Mucosa of descending colon (tissue), 3 donors: ENCODE measurements at regions not wholly inside any gene's neighbourhood (a gene's known extent, or its start where the extent isn't known, plus 50 kb on each side); places are given as distances from the start of the nearest gene placed in this dataset.

Experiments used
- ATAC-seq: fragments of 200-7000 bp; cut with Tn5 transposase; one replicate; pipeline ENCODE4 v1.9.1; 2020; ENCODE audit warnings: mild to moderate bottlenecking, moderate library complexity
- DNase-seq, 3 donors: peaks; one replicate each; pipeline ENCODE4 v3.0.0-alpha.2; 2020
- H3K36me3 ChIP-seq: fragments of 200-600 bp; one replicate; pipeline ENCODE4 v1.8.0; 2021; ENCODE audit warnings: low read depth, mild to moderate bottlenecking
- H3K4me1 ChIP-seq: fragments of 200-600 bp; one replicate; pipeline ENCODE4 v1.8.0; 2021; ENCODE audit warnings: low read depth, mild to moderate bottlenecking
- H3K4me3 ChIP-seq: fragments of 200-600 bp; one replicate; pipeline ENCODE4 v1.8.0; 2021; ENCODE audit warnings: mild to moderate bottlenecking
- H3K9me3 ChIP-seq: fragments of 200-600 bp; one replicate; pipeline ENCODE4 v1.8.0; 2021; ENCODE audit warnings: mild to moderate bottlenecking
- intact Hi-C, 2 donors: fragments of 100-400 bp; cut with DNase I in 1 of 2; cut with micrococcal nuclease in 1 of 2; formaldehyde crosslinking; loops; one replicate each; pipeline versions ENCODE4 v1.11.0 to v1.11.1; 2022; cut with DNase I, micrococcal nuclease
- TF ChIP-seq, protein P1 (sequence below): fragments of 200-600 bp; IDR thresholded peaks from one replicate; pipeline ENCODE4 v1.8.0; 2022; ENCODE audit warnings: antibody characterized with exemption, mild to moderate bottlenecking
- donor health status: DM: no; HTN: no; CAD: no; lungs with moderate emphysema.
- donor health status: DM: no; HTN: no; CAD: no.
- donor health status: DM: no; HTN: yes; CAD: no.

DNA sequence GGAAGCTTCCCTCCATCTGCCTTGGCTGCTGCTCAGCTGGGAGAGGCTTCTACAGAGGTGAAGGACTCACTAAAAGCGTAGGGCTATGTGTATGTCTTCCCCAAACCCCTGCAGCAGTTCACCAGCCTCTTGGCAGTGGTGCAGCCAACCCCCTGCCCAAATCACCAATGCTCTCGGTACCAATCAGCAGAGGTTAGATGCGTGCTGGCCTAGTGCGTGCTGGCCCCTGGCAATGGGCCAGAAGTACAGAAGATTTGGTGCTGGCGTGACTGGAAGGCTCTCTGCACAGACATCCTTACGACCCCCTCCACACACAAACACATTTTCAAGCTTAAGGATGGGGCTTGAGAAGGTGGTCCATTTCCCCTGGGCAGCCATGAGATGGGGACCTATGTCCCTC, 79.0 kb downstream of the MRPL14 start:
- TF ChIP-seq, protein P1, sequence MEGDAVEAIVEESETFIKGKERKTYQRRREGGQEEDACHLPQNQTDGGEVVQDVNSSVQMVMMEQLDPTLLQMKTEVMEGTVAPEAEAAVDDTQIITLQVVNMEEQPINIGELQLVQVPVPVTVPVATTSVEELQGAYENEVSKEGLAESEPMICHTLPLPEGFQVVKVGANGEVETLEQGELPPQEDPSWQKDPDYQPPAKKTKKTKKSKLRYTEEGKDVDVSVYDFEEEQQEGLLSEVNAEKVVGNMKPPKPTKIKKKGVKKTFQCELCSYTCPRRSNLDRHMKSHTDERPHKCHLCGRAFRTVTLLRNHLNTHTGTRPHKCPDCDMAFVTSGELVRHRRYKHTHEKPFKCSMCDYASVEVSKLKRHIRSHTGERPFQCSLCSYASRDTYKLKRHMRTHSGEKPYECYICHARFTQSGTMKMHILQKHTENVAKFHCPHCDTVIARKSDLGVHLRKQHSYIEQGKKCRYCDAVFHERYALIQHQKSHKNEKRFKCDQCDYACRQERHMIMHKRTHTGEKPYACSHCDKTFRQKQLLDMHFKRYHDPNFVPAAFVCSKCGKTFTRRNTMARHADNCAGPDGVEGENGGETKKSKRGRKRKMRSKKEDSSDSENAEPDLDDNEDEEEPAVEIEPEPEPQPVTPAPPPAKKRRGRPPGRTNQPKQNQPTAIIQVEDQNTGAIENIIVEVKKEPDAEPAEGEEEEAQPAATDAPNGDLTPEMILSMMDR, result no peak
- ATAC-seq (no peak), DNase-seq (no peak)
- intact Hi-C loops, result no loop called here
- Histone ChIP-seq H3K4me3 (no peak overlapping the region), H3K9me3 (no peaks in the 10 kb centered on the region), H3K36me3 (no peaks in the 10 kb centered on the region), H3K4me1 (no peaks in the 10 kb centered on the region)

- Histone ChIP-seq H3K36me3 (no peaks in the 10 kb centered on the region), H3K4me3 (no peak overlapping the region), H3K9me3 (no peaks in the 10 kb centered on the region), H3K4me1 (no peaks in the 10 kb centered on the region)
- DNase-seq, result no peak
- ATAC-seq, result no peak
- TF ChIP-seq, protein P1, result no peak
- intact Hi-C loops, result no loop called here
Observed at GRCh38 chr6:44047801-44048200, 79.5 kb downstream of the MRPL14 start.

GRCh38 chr6:44047179-44047546, 80.1 kb downstream of the MRPL14 start:
- Histone ChIP-seq H3K36me3 (no peaks in the 10 kb centered on the region), H3K4me1 (no peaks in the 10 kb centered on the region), H3K9me3 (no peaks in the 10 kb centered on the region), H3K4me3 (no peak overlapping the region)
- TF ChIP-seq, protein P1, result no peak
- intact Hi-C loops, result no loop called here
- DNase-seq, result no peak
- no peak for ATAC-seq

- ATAC-seq, result no peak
- Histone ChIP-seq H3K36me3 (no peaks in the 10 kb centered on the region), H3K4me1 (no peaks in the 10 kb centered on the region), H3K9me3 (no peaks in the 10 kb centered on the region), H3K4me3 (no peak overlapping the region)
- TF ChIP-seq, protein P1, result no peak
- DNase-seq, result no peak
- intact Hi-C loops, result no loop called here
Observed at GRCh38 chr6:44046516-44047178, 80.6 kb downstream of the MRPL14 start.

GRCh38 chr6:44045672-44046015, 81.6 kb downstream of the MRPL14 start:
- H3K36me3 ChIP-seq, result no peaks in the 10 kb centered on the region
- ATAC-seq (no peak), DNase-seq (no peak)
- H3K9me3 ChIP-seq, result no peaks in the 10 kb centered on the region
- H3K4me3 ChIP-seq, result no peak overlapping the region
- intact Hi-C loops, result no loop called here
- no peaks in the 10 kb centered on the region for H3K4me1 ChIP-seq
- TF ChIP-seq, protein P1, result no peak
